K562 (cell line): ENCODE measurements at regions not wholly inside any gene's neighbourhood (a gene's known extent, or its start where the extent isn't known, plus 50 kb on each side); places are given as distances from the start of the nearest gene placed in this dataset.

Experiments used
- CHD4 ChIP-seq: fragments of 200-600 bp; sonication (generic); IDR thresholded peaks from 3 replicates; pipeline ENCODE4 v1.6.1; 2012; ENCODE audit warnings: low read depth, mild to moderate bottlenecking, mixed read lengths, low read length, inconsistent platforms; ENCODE audit not compliant: insufficient read depth, insufficient replicate concordance, poor library complexity, severe bottlenecking
- NCOR1 ChIP-seq: fragments of 450-650 bp; IDR thresholded peaks from 2 replicates; pipeline ENCODE4 v1.6.1; 2016; ENCODE audit warnings: mild to moderate bottlenecking, moderate library complexity
- NFIC ChIP-seq: fragments of 450-650 bp; IDR thresholded peaks from 2 replicates; pipeline ENCODE4 v1.6.1; 2017; ENCODE audit warnings: mild to moderate bottlenecking, inconsistent platforms
- SMARCE1 ChIP-seq: fragments of 450-650 bp; IDR thresholded peaks from 2 replicates; pipeline ENCODE4 v1.7.1; 2016; ENCODE audit warnings: mild to moderate bottlenecking
- ZNF175 ChIP-seq: fragments of 200-800 bp; sonication (Bioruptor generic); IDR thresholded peaks from 2 replicates; pipeline ENCODE4 v1.6.1; 2016; ENCODE audit warnings: low read depth, mild to moderate bottlenecking, missing genetic modification characterization, missing compliant biosample characterization
- ZNF263 ChIP-seq: sonication (generic); formaldehyde crosslinking; IDR thresholded peaks from 2 replicates; pipeline ENCODE4 v1.8.0; 2022; ENCODE audit warnings: mild to moderate bottlenecking, missing genetic modification reagents, borderline replicate concordance
- ZNF347 ChIP-seq: fragments of 450-650 bp; formaldehyde crosslinking; IDR thresholded peaks from 2 replicates; pipeline ENCODE4 v1.4.0; 2020; ENCODE audit warnings: low read depth, mild to moderate bottlenecking, moderate library complexity
- ZNF431 ChIP-seq: sonication (generic); formaldehyde crosslinking; IDR thresholded peaks from 2 replicates; pipeline ENCODE4 v1.8.0; 2022; ENCODE audit warnings: mild to moderate bottlenecking, missing genetic modification reagents
- ZNF507 ChIP-seq: conservative IDR thresholded peaks from 2 replicates; pipeline ENCODE4 v1.6.1; 2017; ENCODE audit warnings: missing genetic modification characterization, missing compliant biosample characterization
- TF ChIP-seq, protein P1 (sequence below): sonication (generic); formaldehyde crosslinking; IDR thresholded peaks from 2 replicates; pipeline ENCODE4 v1.8.1; 2023; ENCODE audit warnings: mild to moderate bottlenecking, missing genetic modification reagents
- TF ChIP-seq, protein P2 (sequence below), 3 experiments: IDR thresholded peaks in 2 of 3; conservative IDR thresholded peaks in 1 of 3; 2 replicates each; pipeline ENCODE4 v1.5.1; 2011 to 2012; ENCODE audit warnings: low read length in 3 of 3, mild to moderate bottlenecking in 3 of 3, control low read depth in 2 of 3, improper control_type of control experiment in 1 of 3, inconsistent platforms in 1 of 3, low read depth in 1 of 3, mixed read lengths in 1 of 3, moderate library complexity in 1 of 3; ENCODE audit not compliant: insufficient read depth in 2 of 3
- TF ChIP-seq, protein P3 (sequence below): sonication (generic); formaldehyde crosslinking; IDR thresholded peaks from 2 replicates; pipeline ENCODE4 v1.9.0; 2022; ENCODE audit warnings: mild to moderate bottlenecking, missing genetic modification reagents

DNA sequence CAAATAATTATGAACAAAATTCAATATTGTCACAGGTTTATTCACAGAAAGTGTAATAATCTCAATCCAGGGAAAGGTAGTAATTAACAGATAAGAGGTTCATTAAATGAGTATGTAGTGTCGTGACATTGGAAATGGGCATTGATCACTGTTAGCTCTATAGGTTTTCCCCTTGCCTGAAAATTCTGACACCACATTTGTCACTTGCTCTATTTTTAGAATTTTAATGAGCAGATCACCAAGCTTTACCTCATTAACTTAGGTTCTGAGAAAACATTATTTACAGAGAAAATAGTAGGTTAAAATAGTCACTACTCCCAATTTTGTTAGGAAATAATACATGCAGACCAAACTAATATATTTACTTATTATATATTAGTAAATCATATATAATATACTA is 344.0 kb downstream of the DSC3 start:
- TF ChIP-seq, protein P1, sequence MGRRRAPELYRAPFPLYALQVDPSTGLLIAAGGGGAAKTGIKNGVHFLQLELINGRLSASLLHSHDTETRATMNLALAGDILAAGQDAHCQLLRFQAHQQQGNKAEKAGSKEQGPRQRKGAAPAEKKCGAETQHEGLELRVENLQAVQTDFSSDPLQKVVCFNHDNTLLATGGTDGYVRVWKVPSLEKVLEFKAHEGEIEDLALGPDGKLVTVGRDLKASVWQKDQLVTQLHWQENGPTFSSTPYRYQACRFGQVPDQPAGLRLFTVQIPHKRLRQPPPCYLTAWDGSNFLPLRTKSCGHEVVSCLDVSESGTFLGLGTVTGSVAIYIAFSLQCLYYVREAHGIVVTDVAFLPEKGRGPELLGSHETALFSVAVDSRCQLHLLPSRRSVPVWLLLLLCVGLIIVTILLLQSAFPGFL, result no peak
- TF ChIP-seq ZNF175 (CRISPR knock-in tag) (no peak), ZNF507 (tag) (no peak), ZNF347 (no peak), NFIC (no peak), NCOR1 (no peak), SMARCE1 (no peak), ZNF431 (no peak), CHD4 (no peak), ZNF263 (CRISPR knock-in tag) (no peak)
- TF ChIP-seq, protein P2, sequence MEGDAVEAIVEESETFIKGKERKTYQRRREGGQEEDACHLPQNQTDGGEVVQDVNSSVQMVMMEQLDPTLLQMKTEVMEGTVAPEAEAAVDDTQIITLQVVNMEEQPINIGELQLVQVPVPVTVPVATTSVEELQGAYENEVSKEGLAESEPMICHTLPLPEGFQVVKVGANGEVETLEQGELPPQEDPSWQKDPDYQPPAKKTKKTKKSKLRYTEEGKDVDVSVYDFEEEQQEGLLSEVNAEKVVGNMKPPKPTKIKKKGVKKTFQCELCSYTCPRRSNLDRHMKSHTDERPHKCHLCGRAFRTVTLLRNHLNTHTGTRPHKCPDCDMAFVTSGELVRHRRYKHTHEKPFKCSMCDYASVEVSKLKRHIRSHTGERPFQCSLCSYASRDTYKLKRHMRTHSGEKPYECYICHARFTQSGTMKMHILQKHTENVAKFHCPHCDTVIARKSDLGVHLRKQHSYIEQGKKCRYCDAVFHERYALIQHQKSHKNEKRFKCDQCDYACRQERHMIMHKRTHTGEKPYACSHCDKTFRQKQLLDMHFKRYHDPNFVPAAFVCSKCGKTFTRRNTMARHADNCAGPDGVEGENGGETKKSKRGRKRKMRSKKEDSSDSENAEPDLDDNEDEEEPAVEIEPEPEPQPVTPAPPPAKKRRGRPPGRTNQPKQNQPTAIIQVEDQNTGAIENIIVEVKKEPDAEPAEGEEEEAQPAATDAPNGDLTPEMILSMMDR (IDR thresholded peaks at IDR 0.05 in 2 of 3, conservative IDR thresholded peaks at IDR 0.05 in 1 of 3; ENCODE audit: insufficient read depth in 2 of 3, low read depth in 1 of 3, low read length in 3 of 3), result no peak
- TF ChIP-seq, protein P3, sequence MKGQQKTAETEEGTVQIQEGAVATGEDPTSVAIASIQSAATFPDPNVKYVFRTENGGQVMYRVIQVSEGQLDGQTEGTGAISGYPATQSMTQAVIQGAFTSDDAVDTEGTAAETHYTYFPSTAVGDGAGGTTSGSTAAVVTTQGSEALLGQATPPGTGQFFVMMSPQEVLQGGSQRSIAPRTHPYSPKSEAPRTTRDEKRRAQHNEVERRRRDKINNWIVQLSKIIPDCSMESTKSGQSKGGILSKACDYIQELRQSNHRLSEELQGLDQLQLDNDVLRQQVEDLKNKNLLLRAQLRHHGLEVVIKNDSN (CRISPR knock-in tag), result no peak
